ENCODE measurements at regions not wholly inside any gene's neighbourhood (a gene's known extent, or its start where the extent isn't known, plus 50 kb on each side); places are given as distances from the start of the nearest gene placed in this dataset.

- TF ChIP-seq, protein P1, sequence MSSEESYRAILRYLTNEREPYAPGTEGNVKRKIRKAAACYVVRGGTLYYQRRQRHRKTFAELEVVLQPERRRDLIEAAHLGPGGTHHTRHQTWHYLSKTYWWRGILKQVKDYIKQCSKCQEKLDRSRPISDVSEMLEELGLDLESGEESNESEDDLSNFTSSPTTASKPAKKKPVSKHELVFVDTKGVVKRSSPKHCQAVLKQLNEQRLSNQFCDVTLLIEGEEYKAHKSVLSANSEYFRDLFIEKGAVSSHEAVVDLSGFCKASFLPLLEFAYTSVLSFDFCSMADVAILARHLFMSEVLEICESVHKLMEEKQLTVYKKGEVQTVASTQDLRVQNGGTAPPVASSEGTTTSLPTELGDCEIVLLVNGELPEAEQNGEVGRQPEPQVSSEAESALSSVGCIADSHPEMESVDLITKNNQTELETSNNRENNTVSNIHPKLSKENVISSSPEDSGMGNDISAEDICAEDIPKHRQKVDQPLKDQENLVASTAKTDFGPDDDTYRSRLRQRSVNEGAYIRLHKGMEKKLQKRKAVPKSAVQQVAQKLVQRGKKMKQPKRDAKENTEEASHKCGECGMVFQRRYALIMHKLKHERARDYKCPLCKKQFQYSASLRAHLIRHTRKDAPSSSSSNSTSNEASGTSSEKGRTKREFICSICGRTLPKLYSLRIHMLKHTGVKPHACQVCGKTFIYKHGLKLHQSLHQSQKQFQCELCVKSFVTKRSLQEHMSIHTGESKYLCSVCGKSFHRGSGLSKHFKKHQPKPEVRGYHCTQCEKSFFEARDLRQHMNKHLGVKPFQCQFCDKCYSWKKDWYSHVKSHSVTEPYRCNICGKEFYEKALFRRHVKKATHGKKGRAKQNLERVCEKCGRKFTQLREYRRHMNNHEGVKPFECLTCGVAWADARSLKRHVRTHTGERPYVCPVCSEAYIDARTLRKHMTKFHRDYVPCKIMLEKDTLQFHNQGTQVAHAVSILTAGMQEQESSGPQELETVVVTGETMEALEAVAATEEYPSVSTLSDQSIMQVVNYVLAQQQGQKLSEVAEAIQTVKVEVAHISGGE (CRISPR knock-in tag; IDR thresholded peaks at IDR 0.05), result no peak
- no peak for TF ChIP-seq TAF1 (IDR thresholded peaks at IDR 0.05; ENCODE audit: control insufficient read depth, extremely low read depth, insufficient read depth, low read length, severe bottlenecking)
- TF ChIP-seq ZNF586 (CRISPR knock-in tag; conservative IDR thresholded peaks at IDR 0.05), result no peak
- peak; percentile 54 for TF ChIP-seq SMC3 (conservative IDR thresholded peaks at IDR 0.05; ENCODE audit: insufficient read depth, low read depth, low read length)
- TF ChIP-seq TAF7 (tag; IDR thresholded peaks at IDR 0.05), result no peak
- TF ChIP-seq USF1 (CRISPR knock-in tag; IDR thresholded peaks at IDR 0.05), result no peak
- TF ChIP-seq, protein P2, sequence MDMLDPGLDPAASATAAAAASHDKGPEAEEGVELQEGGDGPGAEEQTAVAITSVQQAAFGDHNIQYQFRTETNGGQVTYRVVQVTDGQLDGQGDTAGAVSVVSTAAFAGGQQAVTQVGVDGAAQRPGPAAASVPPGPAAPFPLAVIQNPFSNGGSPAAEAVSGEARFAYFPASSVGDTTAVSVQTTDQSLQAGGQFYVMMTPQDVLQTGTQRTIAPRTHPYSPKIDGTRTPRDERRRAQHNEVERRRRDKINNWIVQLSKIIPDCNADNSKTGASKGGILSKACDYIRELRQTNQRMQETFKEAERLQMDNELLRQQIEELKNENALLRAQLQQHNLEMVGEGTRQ (CRISPR knock-in tag; IDR thresholded peaks at IDR 0.05), result no peak
- TF ChIP-seq HDAC6 (IDR thresholded peaks at IDR 0.05; ENCODE audit: low read depth, low read length), result no peak
These were observed 103.6 kb downstream of the PAX1 start (continued) for GRCh38 chr20:21808863-21809664.

Measured in K562 (cell line).